Nephron (organoid): ENCODE measurements at regions not wholly inside any gene's neighbourhood (a gene's known extent, or its start where the extent isn't known, plus 50 kb on each side); places are given as distances from the start of the nearest gene placed in this dataset.

Experiments
- H3K27ac Mint-ChIP-seq, 3 experiments: 2 replicates each; pipeline ENCODE4 v1.8.0; 2020; ENCODE audit warnings: mixed read lengths in 3 of 3, mild to moderate bottlenecking in 2 of 3, moderate library complexity in 1 of 3
- H3K27me3 Mint-ChIP-seq: 2 replicates; pipeline ENCODE4 v1.8.0; 2021; ENCODE audit warnings: low read depth, mild to moderate bottlenecking, moderate library complexity, mixed read lengths
- H3K36me3 Mint-ChIP-seq: 2 replicates; pipeline ENCODE4 v1.8.0; 2020; ENCODE audit warnings: low read depth, mixed read lengths
- H3K4me1 Mint-ChIP-seq: 2 replicates; pipeline ENCODE4 v1.8.0; 2020; ENCODE audit warnings: mixed read lengths
- H3K4me3 Mint-ChIP-seq, 3 experiments: 2 replicates each; pipeline ENCODE4 v1.8.0; 2020; ENCODE audit warnings: mild to moderate bottlenecking in 3 of 3, mixed read lengths in 3 of 3, moderate library complexity in 2 of 3
- H3K9me3 Mint-ChIP-seq: 2 replicates; pipeline ENCODE4 v1.8.0; 2020; ENCODE audit warnings: mixed read lengths
- TF ChIP-seq, protein P1 (sequence below), 3 experiments: fragments of 200-600 bp; sonication (generic); IDR thresholded peaks; one replicate each; pipeline ENCODE4 v1.5.0; 2021; ENCODE audit warnings: antibody characterized with exemption in 3 of 3; ENCODE audit not compliant: unreplicated experiment in 3 of 3

GRCh38 chr3:159739166-159739565 is 249.5 kb upstream of the IL12A start:
- Mint-ChIP-seq H3K27ac (no peak overlapping the region), H3K9me3 (no peaks in the 10 kb centered on the region), H3K4me1 (peaks cover 4% of the 10 kb centered on the region), H3K4me3 (no peak overlapping the region), H3K27me3 (no peaks in the 10 kb centered on the region), H3K36me3 (peaks cover 4% of the 10 kb centered on the region)
- TF ChIP-seq, protein P1, sequence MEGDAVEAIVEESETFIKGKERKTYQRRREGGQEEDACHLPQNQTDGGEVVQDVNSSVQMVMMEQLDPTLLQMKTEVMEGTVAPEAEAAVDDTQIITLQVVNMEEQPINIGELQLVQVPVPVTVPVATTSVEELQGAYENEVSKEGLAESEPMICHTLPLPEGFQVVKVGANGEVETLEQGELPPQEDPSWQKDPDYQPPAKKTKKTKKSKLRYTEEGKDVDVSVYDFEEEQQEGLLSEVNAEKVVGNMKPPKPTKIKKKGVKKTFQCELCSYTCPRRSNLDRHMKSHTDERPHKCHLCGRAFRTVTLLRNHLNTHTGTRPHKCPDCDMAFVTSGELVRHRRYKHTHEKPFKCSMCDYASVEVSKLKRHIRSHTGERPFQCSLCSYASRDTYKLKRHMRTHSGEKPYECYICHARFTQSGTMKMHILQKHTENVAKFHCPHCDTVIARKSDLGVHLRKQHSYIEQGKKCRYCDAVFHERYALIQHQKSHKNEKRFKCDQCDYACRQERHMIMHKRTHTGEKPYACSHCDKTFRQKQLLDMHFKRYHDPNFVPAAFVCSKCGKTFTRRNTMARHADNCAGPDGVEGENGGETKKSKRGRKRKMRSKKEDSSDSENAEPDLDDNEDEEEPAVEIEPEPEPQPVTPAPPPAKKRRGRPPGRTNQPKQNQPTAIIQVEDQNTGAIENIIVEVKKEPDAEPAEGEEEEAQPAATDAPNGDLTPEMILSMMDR (IDR thresholded peaks at IDR 0.05; ENCODE audit: unreplicated experiment in 3 of 3) = no peak

- Mint-ChIP-seq H3K4me1 (no peaks in the 10 kb centered on the region), H3K27me3 (no peaks in the 10 kb centered on the region), H3K36me3 (peaks cover 4% of the 10 kb centered on the region), H3K27ac (no peak overlapping the region), H3K4me3 (no peak overlapping the region), H3K9me3 (no peaks in the 10 kb centered on the region)
- TF ChIP-seq, protein P1 (IDR thresholded peaks at IDR 0.05; ENCODE audit: unreplicated experiment in 3 of 3) = no peak
These were observed 248.7 kb upstream of the IL12A start for GRCh38 chr3:159739969-159740368.

- Mint-ChIP-seq H3K4me3 (no peak overlapping the region), H3K4me1 (no peaks in the 10 kb centered on the region), H3K36me3 (peaks cover 4% of the 10 kb centered on the region), H3K27me3 (no peaks in the 10 kb centered on the region), H3K27ac (no peak overlapping the region), H3K9me3 (no peaks in the 10 kb centered on the region)
- TF ChIP-seq, protein P1 (IDR thresholded peaks at IDR 0.05; ENCODE audit: unreplicated experiment in 3 of 3) = no peak
These were observed 247.4 kb upstream of the IL12A start for GRCh38 chr3:159741281-159741680.

DNA sequence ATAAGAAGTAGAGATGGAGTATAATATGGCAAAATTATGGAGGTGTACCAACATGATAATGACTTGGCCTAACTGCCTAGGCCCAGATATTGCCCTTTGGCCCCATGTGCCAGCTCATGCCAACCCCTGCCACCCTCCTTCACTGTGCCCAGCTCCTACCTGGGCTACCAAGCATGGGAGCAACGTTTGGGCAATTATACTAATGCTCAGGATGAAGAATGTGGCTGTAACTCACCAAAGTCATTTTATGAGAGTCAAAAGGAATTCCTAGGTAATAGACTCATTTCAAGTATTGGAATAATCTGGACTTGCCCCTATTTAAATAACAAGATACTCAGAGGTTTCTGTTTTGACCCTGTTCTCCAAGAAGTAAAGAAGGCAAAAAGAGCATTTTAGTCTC is 240.2 kb upstream of the IL12A start:
- H3K9me3 Mint-ChIP-seq = no peaks in the 10 kb centered on the region
- H3K27ac Mint-ChIP-seq = peak overlapping the region in 1 of 3 experiments; percentile 88
- H3K27me3 Mint-ChIP-seq = no peaks in the 10 kb centered on the region
- H3K4me1 Mint-ChIP-seq = no peaks in the 10 kb centered on the region
- H3K4me3 Mint-ChIP-seq = no peak overlapping the region
- TF ChIP-seq, protein P1 (IDR thresholded peaks at IDR 0.05; ENCODE audit: unreplicated experiment in 3 of 3) = no peak
- H3K36me3 Mint-ChIP-seq = no peaks in the 10 kb centered on the region

DNA sequence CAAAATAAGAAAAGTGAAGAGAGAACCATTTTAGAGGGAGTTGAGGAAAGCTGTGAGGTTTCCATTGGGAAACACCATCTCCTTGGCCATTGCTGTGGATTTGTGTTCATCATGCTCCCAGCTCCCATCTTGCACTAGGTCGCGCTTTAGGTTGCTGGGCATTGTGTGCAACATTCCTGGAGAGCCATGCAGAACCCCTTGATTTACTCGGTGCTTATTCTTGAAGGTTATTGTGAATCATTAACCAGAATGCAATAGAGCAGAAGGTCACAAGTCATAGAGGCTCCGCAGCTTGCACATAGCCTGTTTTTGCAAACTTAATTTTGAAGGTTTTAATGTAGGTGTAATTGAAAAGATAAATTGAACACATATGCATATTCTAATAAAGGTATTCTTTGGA is 239.2 kb upstream of the IL12A start:
- no peaks in the 10 kb centered on the region for H3K27me3 Mint-ChIP-seq
- H3K4me3 Mint-ChIP-seq = no peak overlapping the region
- peaks cover under 1% of the 10 kb centered on the region for H3K9me3 Mint-ChIP-seq
- no peaks in the 10 kb centered on the region for H3K4me1 Mint-ChIP-seq
- H3K27ac Mint-ChIP-seq = peak overlapping the region; percentile 28 to 88 (median 49)
- no peaks in the 10 kb centered on the region for H3K36me3 Mint-ChIP-seq
- TF ChIP-seq, protein P1 (IDR thresholded peaks at IDR 0.05; ENCODE audit: unreplicated experiment in 3 of 3) = no peak

- TF ChIP-seq, protein P1 (IDR thresholded peaks at IDR 0.05; ENCODE audit: unreplicated experiment in 3 of 3) = no peak
- peaks cover 14% of the 10 kb centered on the region for H3K36me3 Mint-ChIP-seq
- peak overlapping the region in 1 of 3 experiments; percentile 72 for H3K27ac Mint-ChIP-seq
- H3K9me3 Mint-ChIP-seq = peaks cover 8% of the 10 kb centered on the region
- H3K4me1 Mint-ChIP-seq = no peaks in the 10 kb centered on the region
- no peak overlapping the region for H3K4me3 Mint-ChIP-seq
- H3K27me3 Mint-ChIP-seq = no peaks in the 10 kb centered on the region
These were observed 237.5 kb upstream of the IL12A start for GRCh38 chr3:159751146-159751545.
